ELF-1 (cell line): ENCODE measurements at regions not wholly inside any gene's neighbourhood (a gene's known extent, or its start where the extent isn't known, plus 50 kb on each side); places are given as distances from the start of the nearest gene placed in this dataset.

Source experiments
- DNase-seq: peaks from one replicate; pipeline ENCODE4 v3.0.0-alpha.2; 2016; ENCODE audit warnings: low read depth, low spot score

DNA sequence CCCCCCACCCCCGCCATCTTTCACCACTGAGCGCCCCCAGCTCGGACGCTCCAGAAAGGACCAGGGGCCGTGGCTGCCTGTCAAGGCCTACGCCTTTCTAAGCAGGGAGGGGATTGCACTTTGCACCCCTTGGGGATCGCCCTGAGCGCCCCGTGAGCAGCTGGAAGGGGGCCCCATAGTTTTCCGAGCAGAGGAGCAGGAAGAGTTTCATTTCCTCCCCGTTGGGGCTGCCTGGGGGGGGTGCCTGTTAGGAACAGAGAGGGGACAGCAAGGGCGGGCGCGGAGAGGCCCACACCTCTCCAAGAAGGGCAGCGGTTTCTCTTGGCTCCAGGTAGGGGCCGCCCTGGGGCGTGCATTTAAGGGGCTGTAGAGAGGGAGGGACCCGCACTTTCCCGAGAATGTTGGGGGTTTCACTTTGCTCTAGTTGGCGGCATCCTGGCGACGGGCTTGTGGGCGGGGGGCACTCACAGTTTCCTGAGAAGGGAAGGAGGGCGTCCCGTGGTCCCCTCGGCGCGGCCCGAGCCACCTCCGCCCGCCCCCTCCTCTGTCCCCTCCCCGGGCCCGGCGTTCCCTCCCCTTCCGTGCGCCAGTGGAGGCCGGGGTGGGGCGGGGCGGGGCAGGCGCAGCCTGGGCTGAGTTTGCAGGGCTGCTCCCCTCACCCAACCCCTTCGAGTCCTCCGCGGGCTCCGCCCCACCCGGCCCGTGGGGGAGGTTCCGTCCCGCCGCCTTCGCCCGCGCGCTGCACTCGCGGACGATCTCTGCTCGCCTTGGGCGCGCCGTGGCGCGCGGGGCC lies 82.3 kb upstream of the CD99 start:
- DNase-seq: peak; percentile 80

DNA sequence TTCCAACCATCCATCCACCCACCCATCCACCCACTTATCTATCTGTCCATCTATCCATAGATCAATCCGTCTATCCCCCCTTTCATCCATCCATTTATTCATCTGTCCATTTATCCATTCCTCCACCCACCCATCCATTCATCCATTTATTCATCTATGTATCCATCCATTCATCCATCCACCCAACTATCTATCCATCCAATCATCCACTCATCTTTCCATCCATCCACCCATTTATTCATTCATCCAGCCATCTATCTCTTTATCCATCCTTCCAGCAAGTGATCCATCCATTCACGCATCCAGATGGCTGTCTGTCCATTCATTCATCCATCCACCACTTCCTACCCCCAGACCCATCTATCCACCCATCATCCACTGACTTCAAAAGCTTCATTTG lies 84.0 kb upstream of the CD99 start:
- no peak for DNase-seq

DNA sequence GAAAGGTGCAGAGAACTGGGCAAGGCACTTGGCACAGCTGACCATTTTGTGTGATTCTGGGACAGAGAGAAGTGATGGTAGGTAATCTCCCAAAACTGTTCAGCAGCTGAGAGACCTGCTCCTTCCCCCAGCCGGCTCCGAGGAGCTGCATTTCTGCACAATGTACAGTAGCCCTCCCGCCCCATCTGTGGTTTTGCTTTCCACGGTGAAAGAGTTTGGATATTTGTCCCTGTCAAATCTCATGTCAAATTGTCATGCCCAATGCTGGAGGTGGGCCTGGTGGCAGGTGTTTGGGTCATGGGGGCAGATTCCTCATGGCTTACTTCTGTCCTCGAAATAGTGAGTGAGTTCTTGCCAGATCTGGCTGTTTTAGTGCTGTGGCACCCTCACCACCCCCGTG lies 90.5 kb upstream of the CD99 start:
- DNase-seq: no peak

DNA sequence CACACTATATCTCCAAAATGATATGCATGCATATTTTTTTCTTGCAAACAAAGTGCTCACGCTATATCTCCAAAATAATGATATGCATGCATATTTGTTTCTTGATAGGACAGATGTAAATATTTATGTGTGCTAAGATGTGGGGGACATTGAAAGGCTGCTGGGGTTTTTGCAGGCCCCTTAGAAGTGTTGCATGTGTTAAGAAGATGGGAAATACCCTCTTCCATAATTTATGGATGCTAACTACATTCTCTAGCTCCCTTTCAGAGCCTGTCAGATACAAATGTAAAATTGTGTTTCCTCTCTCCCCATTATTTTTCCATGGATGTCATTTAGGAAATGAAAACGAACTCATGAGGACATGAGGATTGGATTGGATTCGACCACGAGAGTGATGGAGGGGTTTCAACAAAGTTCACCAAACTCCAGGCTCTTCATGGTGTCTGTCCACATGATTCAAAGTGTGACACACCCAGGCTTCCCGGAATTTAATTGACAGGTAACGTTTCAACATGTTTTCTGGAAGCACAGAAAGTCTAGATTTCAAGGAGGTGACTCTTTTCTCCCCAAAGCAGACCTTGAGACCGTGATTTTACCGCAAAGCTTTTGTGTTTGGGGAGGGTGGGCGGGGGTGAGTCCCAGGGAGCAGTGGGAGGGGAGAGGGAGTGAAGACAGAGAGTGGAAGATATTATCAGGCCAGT lies 94.4 kb upstream of the CD99 start:
- no peak for DNase-seq

DNA sequence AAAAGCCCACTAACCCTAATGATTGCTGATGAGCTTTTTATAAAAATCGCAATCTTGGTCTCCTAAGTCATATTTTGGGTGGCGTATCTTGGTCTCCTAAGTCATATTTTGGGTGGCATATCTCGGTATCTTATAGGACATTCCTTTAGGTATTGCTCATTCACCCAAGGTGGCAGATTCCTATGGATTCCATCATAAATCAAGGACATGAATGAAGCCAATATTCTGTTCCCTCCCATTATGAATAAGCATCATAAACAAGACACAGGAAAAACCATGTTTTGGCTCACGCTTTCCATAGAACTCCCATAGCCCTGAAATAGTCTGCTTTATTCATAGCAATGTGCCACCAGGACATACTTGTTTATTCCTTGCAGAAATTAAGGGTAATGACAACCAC lies 95.0 kb upstream of the CD99 start:
- DNase-seq: no peak

DNA sequence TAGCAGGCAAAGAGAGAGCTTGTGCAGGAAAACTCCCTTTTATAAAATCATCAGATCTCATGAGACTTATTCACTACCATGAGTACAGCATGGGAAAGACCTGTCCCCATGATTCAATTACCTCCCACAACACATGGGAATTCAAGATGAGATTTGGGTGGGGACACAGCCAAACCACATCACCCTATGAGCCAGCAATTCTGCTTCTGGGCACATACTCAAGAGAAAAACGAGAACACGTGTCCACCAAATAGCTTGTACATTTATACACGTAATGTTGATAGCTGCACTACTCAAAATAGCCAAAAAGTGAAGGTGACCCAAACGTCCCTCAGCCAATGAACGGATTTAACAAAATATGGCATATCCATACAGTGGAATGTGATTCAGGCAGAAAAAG lies 94.5 kb upstream of the DHRSX start:
- no peak for DNase-seq

DNA sequence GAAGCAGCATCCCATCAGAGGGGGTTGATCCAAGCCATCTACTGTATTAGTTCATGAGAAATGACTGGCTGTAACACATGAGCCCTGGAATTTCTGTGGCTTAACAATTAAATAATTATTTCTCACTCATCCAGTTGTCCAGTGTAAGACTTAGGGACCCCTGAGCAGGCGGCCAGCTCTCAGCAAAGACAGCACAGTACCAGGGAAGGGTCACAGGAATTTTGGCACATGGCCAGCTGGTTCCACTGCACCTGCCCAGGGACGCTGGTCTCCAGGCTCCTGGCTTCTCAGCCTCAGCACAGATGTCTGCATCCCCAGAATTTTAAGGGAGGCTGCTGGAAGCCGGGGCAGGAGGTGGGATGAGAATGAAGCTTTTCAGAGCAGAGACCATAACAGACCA lies 93.7 kb upstream of the DHRSX start:
- DNase-seq: no peak

DNA sequence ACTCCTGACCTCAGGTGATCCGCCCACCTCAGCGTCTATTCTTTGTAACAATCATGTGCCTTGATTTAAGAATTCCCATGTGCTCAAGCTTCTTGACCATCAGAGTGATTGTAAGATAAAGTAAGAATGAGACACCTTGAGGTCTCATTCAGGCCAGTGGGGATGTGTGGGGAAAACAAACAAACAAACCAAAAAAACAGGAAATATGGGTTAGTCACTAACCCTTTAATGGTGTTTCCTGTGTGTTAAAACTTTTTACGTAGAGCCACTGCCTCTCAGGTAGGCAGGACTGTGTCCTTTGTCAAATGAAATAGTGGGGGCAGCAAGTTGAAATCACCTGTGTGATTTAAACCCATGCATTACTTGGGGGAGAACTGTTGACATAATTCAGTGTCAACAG lies 91.5 kb upstream of the DHRSX start:
- DNase-seq: peak; percentile 56

DNA sequence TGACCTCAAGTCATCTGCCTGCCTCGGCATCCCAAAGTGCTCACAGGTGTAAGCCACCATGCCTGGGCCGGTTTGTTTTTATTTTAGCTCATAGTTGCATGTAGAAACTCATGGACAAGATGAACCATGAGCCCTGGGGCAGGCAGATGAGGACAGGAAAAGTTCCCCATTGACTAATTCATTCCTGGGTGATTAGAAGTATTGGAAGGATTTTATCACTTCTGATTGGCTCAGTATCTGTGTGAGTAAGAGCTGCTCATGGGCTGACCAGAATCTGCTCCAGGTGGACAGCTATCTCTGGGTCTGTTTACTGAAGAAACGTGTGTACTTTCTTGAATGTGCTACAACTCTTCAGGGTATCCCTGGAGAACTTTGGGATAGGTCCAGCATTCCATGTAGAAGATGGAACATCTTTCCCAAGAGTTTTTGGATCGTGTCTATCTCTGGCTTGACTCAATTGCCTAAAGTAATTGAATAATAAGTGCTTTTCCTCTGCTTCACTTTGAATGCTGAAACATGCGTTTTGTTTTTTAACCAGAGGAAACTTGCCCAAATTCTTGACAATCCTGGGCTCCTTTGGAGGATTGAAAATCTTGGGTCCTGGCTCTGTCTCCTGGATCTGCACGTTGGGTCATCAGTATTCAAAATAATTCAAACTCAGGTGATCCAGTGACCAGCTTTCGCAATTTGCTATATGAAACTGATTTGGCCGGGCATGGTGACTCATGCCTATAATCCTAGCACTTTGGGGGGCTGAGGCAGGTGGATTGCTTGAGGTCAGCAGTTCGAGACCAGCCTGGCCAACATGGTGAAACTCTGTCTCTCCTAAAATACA lies 88.6 kb upstream of the DHRSX start:
- no peak for DNase-seq

DNA sequence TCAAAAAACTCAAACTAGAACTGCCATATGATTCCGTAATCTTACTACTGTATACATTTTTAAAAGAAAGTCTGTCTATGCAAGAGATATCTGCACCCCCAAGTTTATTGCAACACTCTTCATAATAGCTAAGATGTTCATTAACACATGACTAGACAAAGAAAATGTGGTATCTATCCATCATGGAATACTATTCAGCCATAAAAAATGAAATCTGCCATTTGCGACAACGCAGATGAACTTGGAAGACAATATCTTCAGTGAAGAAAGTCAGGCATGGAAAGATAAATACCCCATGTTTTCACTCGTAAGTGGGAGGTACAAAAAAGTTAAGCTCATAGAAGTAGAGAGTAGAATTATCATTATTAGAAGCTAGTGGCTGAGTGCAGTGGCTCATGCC lies 87.3 kb upstream of the DHRSX start:
- no peak for DNase-seq

DNA sequence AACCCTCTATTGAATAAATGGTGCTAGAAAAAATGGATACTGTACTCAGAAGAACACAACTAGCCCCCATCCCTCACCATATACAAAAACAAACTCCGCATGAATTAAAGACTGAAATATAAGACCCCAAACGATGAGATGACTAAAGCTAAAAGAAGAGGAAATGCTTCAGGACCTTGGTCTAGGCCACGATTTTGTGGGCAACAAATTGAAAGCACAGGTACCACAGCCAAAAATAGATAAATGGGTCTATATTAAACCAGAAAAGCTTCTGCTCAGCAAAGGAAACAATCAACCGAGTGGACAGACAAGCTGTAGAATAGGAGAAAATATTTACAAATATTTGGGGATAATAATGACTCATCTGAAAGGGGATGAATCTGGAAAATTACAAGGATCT lies 86.4 kb upstream of the DHRSX start:
- DNase-seq: no peak

DNA sequence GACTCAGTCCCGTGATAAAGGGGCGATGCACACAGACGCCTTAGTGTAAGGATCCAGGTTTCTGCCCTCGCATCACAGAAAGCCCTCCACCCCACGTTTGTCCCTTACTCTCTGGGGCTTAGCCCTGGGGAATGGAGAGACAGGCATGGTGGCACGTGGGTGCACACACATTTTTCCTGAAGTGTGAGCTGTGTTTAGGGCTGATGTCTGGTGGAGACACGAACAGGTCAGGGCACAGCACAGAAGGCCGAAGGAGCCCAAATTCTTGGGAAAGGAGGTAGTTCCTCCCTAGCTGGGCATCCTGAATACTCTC lies 84.3 kb upstream of the DHRSX start:
- DNase-seq: no peak

DNA sequence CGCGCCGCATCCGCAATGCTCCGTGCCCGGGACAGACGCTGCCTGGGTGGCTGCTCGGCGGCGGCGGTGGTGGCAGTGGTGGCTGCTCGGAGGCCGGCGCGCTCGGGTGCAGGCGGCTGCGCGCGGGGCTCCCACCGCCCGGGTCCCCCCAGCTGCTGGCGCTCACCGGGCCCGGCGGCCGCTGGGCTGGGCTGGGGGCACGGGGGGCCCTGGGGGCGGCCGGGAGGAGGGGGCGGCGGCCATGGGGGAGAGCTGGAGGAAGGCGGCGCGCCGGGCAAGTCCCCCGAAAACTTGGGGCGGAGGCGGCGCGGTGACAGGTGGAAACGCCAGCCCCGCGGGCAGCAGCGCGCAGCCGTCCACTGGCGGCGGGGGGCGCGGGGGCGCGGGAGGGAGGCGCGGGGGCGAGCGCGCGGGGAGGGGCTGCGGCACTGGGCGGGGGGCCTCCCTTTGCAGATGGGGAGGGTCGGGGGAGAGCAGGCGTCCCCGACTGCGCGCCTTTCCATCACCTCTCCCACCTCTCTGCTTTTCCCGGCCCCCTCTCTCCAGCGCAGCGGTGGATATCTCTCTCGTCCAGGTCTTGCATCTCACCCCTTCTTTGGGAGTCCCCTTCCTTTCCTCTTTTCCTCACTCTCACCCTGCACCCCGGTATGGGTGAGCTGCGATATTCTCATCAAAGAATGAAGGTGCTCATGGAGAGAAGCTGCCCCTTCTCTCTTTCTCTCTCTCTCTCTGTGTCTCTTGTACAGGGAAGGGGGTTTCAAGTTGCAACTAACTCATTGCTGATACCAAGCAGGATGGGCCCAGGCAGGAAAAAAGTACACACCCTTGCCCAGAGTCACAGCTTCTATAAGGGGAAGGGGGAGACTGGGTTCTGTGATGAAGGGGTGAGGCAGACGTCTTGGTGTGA lies 83.7 kb upstream of the DHRSX start:
- no peak for DNase-seq

DNA sequence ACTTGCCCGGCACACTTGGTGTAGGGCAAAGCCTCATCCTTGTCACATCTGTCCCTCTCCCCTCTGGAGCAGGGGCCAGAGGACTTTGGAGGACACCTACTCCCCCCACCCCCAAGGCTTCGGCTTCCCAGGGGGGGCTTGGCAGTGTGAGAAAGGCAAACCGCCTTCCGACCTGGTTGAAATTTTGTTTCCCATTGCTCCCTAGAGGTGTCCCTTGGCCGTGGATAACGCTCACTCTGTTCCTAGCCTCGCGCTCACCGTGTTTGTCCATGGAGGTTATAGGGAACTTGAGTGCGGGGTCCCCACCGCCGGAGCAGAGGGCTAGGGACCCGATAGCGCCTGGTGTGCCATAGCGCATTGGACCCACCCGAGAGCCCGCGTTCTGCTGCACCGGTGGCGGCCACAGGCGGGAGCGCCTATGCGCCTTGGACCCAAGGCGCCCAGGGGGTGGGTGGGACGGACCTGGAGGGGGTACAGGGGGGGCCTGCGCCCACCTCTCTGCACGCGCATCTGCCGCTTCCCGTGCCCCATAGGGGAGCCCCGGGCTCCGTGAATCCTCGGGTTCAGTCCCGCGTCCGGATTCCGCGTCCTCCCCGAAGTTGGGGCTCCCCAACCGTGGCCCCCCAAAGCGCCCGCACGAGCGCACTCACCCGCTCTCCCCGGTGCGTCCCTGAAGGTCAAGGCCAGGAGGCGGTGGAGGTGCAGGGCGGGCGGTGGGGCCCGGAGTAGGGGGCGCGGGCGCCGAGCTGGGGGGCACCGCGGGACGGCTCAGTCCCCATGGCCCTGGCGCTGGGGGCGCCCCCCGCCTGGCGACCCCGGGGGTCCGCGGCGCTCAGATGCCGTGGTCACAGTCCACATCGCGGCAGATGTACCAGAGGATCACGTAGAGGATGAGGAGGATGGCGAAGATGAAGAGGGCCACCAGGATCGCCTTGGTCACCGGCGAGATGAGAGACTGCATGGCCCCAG lies 82.7 kb upstream of the DHRSX start:
- no peak for DNase-seq

DNA sequence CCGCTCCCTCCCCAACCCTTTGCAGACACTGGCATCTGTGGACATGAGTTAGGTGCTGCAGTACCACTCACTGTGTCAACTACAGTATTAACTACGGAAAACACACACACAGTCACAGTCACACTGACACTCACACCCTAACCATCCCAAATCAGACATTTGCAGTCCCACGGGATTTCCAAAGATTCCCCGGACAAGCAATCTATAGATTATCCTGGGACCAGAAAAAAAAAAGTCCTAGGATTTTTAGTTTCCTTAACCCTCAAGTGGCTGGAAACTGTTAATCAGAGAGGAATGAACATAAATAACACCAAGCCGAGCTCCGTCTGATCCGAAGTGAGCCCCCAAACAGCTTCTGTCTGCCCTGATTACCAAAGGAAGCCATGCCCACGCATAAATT lies 81.9 kb upstream of the DHRSX start:
- no peak for DNase-seq

DNA sequence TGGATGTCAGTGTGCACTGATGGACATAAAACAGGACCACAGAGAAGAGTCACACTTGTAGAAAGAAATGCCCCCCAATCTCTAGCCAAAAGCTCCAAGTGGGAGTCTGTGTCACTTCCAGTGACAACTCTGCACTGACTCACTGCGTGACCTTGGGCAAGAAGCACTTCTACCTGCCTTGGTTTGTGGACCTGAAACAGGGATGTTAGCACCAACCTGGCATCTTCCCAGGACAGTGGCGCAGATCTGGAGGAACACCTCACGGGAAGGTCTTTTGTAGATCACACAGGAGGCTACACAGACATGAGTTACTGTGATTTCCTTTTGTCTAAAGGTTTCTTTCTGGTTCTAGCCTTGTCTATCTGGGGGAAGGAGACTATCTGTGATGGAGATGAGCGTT lies 80.5 kb upstream of the DHRSX start:
- DNase-seq: no peak

DNA sequence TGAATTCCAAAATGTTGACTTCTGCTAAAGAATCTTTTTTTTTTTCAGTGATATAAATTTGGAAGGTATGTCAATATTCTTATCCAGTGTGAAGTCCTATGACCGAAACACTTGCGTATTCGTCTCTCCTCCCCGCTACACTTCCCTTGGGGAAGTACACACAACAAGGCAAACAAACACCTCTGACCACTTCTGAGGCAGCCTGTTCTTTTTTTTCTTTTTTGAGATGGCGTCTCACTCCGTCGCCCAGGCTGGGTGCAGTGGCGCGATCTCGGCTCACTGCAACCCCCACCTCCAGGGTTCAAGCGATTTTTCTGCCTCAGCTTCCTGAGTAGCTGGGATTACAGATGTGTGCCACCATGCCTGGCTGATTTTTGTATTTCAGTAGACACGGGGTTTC lies 78.1 kb upstream of the DHRSX start:
- no peak for DNase-seq

DNA sequence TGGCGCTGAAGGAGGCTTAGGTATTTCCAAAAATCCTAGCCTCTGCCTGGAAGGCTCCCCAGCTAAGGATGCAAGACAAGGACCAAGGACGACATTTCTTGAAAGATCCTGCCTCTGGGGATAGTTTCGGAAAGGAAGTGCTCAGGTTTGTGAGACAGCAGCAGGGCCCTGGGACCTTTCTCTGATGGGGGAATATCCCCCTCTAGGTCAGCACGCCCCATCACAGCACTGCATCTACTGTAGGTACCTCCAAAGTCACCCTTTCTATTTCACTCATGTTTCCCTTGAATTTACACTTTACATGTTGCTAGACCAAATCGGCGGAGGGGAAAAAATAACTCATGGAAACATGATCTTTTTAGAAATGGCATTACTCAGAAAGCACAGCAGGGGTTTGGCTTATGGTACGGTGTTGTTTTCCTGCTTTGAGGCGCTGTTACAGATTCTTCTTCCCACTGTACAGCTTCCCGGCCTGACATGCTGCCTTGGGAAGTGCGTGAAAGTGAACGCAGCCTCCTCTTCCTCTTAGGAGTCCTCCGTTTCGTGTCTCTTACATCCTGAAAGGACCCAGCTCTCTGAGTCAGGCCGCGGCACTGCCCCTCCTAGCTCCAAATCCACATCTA lies 77.2 kb upstream of the DHRSX start:
- DNase-seq: no peak

DNA sequence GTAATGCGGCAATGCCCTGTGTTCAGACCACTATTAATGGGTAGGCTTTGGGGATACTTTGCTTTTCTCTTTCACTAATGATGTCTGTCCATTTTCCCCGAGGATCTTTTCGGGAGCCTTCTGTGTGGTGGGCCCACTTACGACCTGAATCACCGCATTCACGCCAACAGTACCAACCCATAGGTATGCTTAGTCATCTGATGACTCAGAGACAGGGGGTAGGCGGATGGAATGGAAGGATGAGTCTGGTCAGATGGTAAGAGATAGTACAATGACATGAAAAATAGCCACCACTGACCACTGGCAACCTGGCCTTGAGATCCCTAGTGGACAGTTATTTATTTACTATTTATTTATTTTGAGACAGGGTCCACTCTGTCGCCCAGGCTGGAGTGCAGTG lies 76.0 kb upstream of the DHRSX start:
- peak; percentile 23 for DNase-seq

DNA sequence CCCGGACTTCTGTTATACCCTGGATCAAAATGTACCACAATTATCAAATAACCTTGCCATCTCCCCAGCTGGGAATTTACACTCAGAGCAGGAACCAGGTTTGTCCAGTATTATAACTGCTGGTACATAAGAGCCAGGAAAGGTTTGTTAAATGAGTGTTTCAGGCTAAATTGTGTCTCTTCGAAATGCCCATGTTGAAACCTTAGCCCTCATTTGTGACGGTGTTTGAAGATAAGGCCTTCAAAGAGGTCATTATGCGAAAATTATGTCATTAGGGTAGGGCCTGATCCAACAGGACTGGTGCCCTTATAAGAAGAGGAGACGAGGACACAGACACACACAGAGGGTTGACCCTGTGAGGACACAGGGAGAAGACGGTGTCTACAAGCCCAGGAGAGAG lies 73.5 kb upstream of the DHRSX start:
- DNase-seq: no peak
